Activated naive CD4-positive, alpha-beta T cell treated with anti-CD3 and anti-CD28 coated beads, Interleukin-2, amount 50 U/mL, for 72 hours (primary cell): ENCODE measurements at regions not wholly inside any gene's neighbourhood (a gene's known extent, or its start where the extent isn't known, plus 50 kb on each side); places are given as distances from the start of the nearest gene placed in this dataset.

ENCODE experiments used
- ATAC-seq, 2 donors: fragments of 150-1000 bp; cut with Tn5 transposase; 2 replicates each; pipeline ENCODE4 v1.10.0; 2021; ENCODE audit warnings: mild to moderate bottlenecking in 2 of 2, moderate library complexity in 2 of 2
- DNase-seq, 2 donors: peaks; one replicate each; pipeline ENCODE4 v3.0.0; 2021 to 2022; ENCODE audit warnings: low spot score in 2 of 2
- H3K27ac Mint-ChIP-seq, 2 donors: one replicate each; pipeline ENCODE4 v1.8.0; 2022; ENCODE audit warnings: mild to moderate bottlenecking in 2 of 2, mixed read lengths in 2 of 2
- H3K36me3 Mint-ChIP-seq, 2 donors: one replicate each; pipeline ENCODE4 v1.8.0; 2022; ENCODE audit warnings: mixed read lengths in 2 of 2
- H3K9me3 Mint-ChIP-seq, 2 donors: one replicate each; pipeline ENCODE4 v1.8.0; 2022; ENCODE audit warnings: mixed read lengths in 2 of 2

DNA sequence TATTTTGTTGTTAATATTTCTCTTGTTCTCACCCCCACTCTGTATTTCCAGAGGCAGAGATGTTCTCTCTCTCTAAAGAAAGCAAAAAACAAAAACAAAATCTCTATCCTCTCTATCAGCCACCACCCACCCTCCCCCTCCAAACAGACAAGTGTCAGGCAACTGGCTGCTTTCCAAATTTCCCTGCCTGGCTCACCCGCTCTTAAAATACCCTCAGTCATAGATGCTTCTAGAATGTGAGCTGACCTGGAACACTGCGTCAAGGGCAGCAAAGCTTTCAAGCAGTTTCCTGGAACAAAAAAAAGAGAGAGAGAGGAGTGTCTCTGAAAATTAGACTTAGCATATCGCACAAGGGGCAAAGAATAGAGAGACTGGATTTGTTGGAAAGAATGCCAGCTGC is 341.0 kb upstream of the ZMIZ1 start:
- H3K36me3 Mint-ChIP-seq: no peaks in the 10 kb centered on the region
- DNase-seq: no peak
- no peak for ATAC-seq
- no peaks in the 10 kb centered on the region for H3K9me3 Mint-ChIP-seq
- H3K27ac Mint-ChIP-seq: no peak overlapping the region

DNA sequence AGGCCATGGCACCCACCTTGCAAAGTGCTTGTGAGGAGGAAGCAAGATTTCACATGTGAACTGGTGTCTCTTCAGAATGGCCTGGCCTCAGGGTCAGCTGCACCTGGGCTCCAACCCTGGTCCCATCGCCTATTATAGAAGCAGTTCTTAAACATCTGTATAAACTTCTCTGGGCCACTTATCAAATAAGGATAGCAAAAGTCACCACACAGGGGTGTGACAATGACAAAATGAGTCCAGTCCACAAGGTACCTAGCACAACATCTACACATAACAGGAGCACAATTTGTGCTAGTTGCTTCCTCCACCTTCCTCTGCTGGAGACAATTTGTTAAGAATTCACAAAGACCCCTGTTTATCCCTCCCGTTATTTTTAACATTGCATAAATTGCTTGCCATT is 340.6 kb upstream of the ZMIZ1 start:
- H3K36me3 Mint-ChIP-seq: no peaks in the 10 kb centered on the region
- DNase-seq (no peak), ATAC-seq (no peak)
- H3K27ac Mint-ChIP-seq: no peak overlapping the region
- no peaks in the 10 kb centered on the region for H3K9me3 Mint-ChIP-seq

DNA sequence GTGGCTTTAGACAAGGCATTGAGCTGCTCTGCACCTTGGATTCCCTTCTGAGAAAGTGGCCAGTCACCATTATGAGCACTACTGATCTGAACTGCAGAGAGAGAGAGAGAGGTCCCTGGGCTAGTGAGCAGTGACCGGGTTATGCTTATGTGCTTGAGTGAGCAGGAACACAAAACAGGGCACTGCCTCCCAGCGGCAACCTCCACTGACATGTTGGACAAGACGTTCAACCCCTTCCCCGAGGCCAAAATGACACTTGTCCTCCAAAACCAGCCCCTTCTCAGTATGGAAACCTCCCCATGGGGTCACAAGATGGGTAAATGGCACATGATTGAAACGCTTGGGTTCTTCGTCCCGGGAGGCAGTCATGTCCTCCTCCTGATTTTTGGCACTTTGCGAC is 339.4 kb upstream of the ZMIZ1 start:
- Mint-ChIP-seq H3K9me3 (no peaks in the 10 kb centered on the region), H3K27ac (no peak overlapping the region), H3K36me3 (no peaks in the 10 kb centered on the region)
- no peak for ATAC-seq
- DNase-seq: no peak

DNA sequence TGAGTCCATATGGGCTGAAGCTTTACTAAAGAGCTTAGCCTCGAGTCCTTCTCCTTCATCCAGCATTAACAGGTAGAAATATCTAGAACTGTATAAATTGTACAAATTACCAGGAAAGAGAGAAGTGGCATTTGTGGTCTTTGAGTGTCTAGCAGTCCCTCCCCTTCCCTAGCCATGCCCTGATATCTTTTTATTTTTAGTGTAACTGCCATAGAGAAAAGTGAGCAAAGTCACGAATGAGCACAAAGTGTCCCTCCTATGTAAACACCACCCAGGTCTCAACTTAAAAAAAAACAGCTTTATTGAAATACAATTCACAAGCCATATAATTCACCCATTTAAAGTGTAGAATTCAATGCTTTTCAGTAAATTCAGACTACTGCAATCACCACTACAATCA is 339.0 kb upstream of the ZMIZ1 start:
- Mint-ChIP-seq H3K9me3 (no peaks in the 10 kb centered on the region), H3K36me3 (no peaks in the 10 kb centered on the region), H3K27ac (no peak overlapping the region)
- ATAC-seq (no peak), DNase-seq (no peak)

DNA sequence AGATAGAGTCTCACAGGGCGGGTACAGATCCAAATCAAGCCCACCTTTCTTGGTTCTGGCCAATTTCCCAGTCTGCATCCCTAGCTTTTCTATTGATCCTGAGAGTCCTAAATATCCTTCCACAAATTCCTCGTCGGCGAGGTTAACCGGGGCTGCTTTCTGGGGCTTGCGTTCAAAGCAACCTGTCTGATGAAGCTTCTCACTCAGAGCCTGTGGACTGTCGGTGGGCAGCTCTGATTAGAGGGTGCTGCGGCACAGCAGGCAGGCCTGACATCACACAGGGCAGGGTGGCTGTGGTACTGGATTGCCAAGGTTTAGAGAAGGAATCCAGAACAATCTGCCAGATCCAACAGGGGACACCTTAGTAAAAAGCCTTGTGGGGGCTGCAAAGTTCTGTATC is 338.0 kb upstream of the ZMIZ1 start:
- H3K9me3 Mint-ChIP-seq: no peaks in the 10 kb centered on the region

DNA sequence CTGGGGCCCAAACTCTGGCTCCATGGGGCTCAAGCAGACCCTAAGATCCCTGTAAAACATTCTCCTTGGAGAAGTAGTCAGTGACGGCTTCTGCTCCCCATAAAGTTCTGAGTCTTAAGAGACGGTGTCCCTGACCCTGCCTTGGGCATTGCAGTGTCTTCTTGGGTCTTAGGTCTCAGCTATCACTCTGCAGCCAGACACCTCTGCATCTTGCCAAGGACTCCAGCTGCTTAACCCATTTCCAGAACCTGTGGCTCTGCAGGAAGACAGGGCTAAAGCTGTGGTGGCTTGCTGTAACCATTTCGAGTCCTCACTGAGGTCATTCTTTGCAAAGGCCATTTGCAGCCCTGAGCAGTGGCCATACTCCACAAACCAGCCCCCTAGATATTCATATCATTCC is 337.1 kb upstream of the ZMIZ1 start:
- no peaks in the 10 kb centered on the region for H3K36me3 Mint-ChIP-seq
- ATAC-seq (no peak), DNase-seq (no peak)

More for the DNA sequence above, 338.0 kb upstream of the ZMIZ1 start:
- DNase-seq (no peak), ATAC-seq (no peak)
- Mint-ChIP-seq H3K36me3 (no peaks in the 10 kb centered on the region), H3K27ac (no peak overlapping the region)

DNA sequence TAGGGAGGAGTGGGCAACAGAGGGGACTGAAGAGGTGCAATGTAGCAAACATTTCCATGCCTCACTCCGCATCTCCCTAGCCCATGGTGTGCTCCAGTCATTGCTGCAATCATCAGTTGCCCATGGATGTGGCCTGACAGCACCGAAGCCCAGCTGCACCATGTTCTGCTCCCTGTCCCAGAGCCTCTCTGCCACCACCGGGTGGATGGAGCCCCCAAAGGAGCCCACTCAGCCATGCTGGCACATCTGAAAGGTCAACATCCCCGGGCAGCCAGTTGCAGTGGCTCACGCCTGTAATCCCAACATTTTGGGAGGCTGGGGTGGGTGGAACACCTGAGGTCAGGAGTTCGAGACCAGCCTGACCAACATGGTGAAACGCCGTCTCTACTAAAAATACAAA is 336.4 kb upstream of the ZMIZ1 start:
- DNase-seq (no peak), ATAC-seq (no peak)
- no peak overlapping the region for H3K27ac Mint-ChIP-seq
- H3K9me3 Mint-ChIP-seq: no peaks in the 10 kb centered on the region
- no peaks in the 10 kb centered on the region for H3K36me3 Mint-ChIP-seq

More for the DNA sequence above, 337.1 kb upstream of the ZMIZ1 start:
- H3K27ac Mint-ChIP-seq: no peak overlapping the region
- H3K9me3 Mint-ChIP-seq: no peaks in the 10 kb centered on the region

DNA sequence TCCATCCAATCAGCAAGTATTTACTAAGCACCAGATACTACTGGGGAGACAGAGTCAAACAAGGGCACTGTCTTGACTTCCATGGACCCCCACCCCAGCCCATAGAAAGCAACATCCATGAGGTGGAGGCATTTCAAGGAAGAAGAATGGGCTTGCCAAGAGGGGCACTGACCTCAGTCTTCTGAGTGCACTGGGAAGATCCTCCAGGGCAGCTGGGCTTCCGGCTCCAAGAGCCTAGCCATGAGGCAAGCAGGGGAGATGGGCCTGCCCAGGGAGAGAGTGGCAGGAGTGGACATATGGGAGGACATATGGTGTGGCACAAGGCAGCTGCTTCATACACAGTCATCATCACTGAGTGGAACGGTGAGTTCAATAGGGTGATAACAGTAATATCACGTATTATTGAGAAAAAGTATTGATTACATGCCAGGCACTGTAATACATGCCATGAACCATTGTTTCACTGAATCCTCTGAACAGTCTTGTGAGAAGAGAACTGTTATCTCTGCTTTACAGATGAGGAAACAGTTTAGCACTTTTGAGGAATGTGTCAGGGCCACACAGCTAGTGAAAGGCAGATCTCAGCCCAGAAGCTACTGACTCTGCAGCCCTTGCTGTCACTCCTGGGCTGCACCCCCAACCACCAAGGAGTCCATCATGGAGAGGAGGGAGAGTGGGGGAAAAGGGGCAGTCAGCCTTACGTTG is 331.7 kb upstream of the ZMIZ1 start:
- ATAC-seq (no peak), DNase-seq (no peak)
- no peaks in the 10 kb centered on the region for H3K36me3 Mint-ChIP-seq

DNA sequence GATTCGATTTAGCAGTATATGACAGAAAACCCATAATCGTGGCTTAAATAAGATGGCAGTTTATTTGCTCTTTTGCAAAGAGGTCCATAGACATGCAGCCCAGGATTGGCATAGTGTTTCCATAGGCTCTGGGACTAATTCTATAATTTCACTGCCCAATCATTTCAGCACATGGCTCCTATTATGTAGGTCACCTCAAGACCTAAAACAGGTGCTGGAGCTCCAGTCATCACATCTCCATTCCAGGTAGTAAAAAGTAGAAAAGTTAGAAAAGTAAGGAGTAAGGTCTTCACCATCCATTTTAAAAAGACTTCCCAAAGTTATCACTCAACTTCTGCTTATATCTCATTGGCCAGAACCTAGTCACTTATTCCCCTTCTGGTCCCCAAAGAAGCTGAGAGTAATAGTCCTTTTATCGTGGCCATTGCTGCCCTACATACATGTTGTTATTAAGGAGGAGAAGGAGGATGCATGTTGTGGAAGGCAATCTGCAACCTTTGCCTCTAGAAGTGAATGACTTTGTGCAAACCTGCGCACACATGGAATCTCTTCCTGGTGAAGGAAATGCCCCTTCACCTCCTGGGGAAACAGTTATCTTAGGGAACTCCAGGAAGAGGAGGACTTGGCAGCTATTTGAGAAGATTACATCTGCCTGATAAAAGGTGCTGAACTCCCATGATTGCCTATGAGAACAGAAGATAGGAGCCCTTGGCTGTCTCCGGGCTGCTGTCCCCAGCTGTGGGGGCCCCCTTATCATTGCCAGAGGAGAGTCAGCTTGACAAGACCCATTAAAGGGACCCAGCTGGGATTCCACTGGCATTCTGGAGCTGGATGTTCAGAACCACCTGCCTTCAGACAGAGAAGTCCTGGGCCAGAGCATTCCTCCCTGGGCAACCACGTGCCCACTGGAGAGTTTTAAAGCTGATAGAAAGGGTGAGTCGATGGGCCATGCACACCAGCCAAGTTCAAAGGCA is 330.6 kb upstream of the ZMIZ1 start:
- no peak overlapping the region for H3K27ac Mint-ChIP-seq
- DNase-seq: no peak
- H3K9me3 Mint-ChIP-seq: no peaks in the 10 kb centered on the region
- no peaks in the 10 kb centered on the region for H3K36me3 Mint-ChIP-seq
- no peak for ATAC-seq

More for the DNA sequence above, 331.7 kb upstream of the ZMIZ1 start:
- H3K27ac Mint-ChIP-seq: no peak overlapping the region
- no peaks in the 10 kb centered on the region for H3K9me3 Mint-ChIP-seq

DNA sequence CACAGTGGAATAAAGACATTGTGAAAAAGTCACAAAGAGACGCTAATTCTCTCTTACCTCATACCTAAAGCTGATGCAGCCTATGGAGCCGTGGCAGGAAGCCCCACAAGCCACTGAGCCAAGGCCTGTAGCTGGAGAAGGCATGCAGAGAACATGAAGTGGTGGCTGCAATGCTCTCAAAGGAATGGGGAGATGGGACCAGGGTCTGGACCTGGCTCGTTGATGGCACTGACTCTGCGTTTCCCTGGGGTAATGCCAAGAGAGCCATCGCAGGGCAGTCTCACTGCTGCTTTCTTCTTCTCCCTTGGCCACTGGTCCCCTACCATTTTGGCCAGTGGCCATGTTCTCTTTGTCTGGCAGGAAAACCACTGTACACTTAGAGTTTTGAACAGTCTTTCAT is 329.9 kb upstream of the ZMIZ1 start:
- no peaks in the 10 kb centered on the region for H3K9me3 Mint-ChIP-seq
- no peak overlapping the region for H3K27ac Mint-ChIP-seq
- no peak for ATAC-seq
- no peaks in the 10 kb centered on the region for H3K36me3 Mint-ChIP-seq
- no peak for DNase-seq

DNA sequence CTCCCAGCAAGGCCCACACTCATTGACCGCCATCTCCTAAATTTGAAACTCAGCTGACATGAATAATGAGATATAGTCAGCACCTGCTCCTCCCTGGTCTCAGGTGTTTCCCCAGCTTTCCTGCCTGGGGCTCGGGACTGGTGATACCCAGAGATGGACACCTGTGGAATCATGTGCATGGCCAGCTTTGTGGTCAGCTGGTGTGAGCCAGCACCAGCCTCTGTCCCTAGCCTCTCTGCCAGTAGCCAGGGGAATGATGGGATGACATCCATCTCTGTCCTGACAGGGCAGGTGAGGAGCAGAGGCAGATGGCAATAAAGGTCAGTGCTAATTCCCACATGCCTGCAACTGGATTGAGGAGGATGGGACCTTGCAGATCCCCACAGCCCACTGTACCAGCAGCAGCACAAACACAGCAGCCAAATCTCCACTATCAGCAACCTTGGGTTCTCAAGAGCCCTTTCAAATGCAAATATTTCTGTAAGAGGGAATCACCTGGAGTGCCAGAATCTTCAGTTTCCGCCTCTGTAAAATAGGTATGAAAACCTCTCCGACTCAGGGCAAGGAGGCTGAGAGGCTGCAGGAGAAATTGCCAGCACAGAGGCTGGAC is 329.2 kb upstream of the ZMIZ1 start:
- Mint-ChIP-seq H3K9me3 (no peaks in the 10 kb centered on the region), H3K36me3 (no peaks in the 10 kb centered on the region), H3K27ac (no peak overlapping the region)
- DNase-seq (no peak), ATAC-seq (no peak)

DNA sequence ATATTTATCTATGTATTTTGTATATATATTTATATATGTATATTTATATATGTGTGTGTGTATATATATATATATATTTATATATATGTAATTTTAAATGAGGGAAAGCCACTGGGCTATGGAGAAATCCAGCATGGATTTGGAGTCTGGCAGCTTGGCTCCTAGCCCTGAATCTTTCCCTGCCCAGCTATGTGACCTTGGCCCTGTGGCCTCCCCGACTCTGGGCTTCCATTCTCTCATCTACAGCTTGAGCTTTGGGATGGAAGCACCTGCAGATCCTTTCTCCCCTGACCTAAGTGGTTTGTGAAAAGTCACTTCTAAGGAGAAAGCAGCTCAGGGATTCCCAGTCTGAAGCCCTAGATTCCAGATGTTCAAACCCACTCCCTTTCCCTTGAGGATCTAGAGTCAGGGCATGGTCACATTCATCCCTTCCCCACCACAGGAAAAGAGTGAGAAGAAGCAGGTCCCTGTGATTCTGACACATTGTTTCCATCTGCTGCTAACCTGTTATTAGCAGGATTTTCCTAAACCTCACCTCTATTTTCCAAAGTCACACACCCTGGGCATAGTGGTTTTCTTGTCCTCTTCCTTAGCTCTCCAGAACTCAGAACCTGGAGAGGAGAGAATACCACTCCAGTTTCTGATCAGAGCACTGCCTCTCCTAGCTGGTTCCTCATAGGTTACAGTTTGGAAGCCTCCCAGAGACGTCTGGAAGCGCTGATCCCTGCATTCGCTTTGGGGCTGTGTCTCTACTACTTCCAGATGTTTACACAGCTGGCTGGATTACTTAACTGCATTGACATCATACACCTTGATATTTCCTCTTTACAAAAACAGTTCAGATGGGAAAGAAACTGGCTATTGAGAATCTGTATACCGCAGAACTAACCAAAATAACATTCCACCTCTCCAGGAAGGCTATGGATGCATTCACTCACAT is 327.5 kb upstream of the ZMIZ1 start:
- no peak for ATAC-seq
- H3K9me3 Mint-ChIP-seq: no peaks in the 10 kb centered on the region
- no peaks in the 10 kb centered on the region for H3K36me3 Mint-ChIP-seq
- no peak for DNase-seq
- H3K27ac Mint-ChIP-seq: no peak overlapping the region

DNA sequence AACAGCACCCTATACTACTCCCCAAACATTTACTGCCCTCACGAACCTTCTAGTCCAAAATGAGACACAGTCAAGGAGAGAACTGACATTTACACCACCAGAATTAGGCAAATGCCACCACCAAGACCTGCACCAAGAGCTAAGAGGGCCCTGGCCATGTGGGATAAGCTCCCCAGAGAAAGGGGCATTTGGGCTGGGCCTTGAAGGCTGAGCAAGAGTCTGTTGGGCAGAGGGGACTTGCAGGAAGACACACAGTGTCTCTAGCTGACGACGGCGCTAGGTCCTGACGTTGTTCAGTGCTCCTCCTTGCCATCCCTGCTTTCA is 326.4 kb upstream of the ZMIZ1 start:
- no peak for ATAC-seq
- H3K27ac Mint-ChIP-seq: no peak overlapping the region
- H3K36me3 Mint-ChIP-seq: no peaks in the 10 kb centered on the region
- H3K9me3 Mint-ChIP-seq: no peaks in the 10 kb centered on the region
- DNase-seq: no peak

DNA sequence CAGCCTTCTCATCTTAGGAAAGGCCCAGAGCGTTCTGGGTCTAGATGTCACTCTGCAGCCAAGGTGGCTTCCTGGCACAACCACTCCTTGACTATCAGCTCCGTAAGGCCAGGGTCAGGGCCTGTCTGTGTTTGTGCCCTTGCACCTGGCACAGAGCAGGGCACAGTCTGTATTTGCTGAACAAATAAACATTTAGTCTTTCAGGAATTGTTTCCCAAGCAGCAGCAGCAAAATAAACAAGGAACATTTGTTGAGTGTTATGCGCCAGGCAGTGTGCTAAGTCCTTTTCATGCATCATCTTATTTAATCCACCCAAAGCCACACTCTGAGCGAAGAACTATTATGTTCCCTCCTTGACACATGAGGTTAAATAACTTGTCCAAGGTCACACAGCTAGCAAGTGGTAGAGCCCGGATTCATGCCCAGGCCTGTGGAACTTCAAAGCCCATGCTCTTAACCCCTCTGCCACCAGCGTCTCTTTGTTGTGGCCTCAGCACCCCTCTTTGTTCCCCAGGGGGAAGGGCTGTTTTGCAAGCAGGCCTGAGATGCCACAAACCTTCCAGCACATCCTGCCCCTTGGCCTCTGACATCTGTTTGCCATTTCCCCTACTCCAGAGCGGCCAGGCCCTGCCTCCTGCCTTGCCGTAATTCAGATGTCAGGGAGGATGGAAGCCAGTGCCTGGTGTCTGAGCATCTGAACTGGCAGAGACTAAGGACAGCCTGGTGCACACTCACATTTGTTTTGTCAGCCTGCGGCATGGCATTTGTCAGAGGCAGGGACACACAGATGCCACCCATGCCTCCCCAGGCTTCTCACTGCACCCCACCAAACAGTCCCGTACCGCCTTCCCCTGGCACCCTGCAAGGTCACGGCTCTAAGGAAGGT is 325.8 kb upstream of the ZMIZ1 start:
- H3K36me3 Mint-ChIP-seq: no peaks in the 10 kb centered on the region
- H3K9me3 Mint-ChIP-seq: no peaks in the 10 kb centered on the region
- peak; percentile 49 to 56 for ATAC-seq
- no peak for DNase-seq
- H3K27ac Mint-ChIP-seq: no peak overlapping the region

DNA sequence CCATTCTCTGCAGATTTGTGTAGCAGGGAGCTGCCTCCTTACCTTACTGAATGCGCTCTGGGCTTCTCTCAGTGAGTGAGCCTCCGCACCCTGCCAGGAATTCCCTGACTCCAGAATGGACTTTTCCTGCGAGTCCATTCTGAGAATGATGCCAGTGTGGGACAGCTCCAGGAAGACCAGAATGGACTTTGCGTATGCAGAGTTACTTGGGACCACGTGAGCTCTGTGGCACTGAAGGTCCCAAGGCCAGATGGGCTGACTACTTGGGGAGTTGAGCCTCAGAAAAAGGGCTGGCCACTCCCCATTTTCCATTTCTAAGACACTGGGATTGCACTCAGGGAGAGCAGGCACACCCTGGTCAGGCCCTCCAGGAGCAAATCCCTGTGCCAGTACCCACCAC is 324.7 kb upstream of the ZMIZ1 start:
- ATAC-seq: no peak
- H3K36me3 Mint-ChIP-seq: no peaks in the 10 kb centered on the region
- no peak for DNase-seq
- H3K27ac Mint-ChIP-seq: no peak overlapping the region
- H3K9me3 Mint-ChIP-seq: peaks cover 0 to under 1% of the 10 kb centered on the region in 2 donors
